WTC11 (cell line): ENCODE measurements at regions not wholly inside any gene's neighbourhood (a gene's known extent, or its start where the extent isn't known, plus 50 kb on each side); places are given as distances from the start of the nearest gene placed in this dataset.

Source experiments
- ATAC-seq: fragments of 200-7000 bp; cut with Tn5 transposase; 2 replicates; pipeline ENCODE4 v1.10.0; 2021; ENCODE audit warnings: mild to moderate bottlenecking, moderate library complexity
- CTCF ChIA-PET: fragments of 300-600 bp; sonication (Branson Sonifier 250); formaldehyde crosslinking; loops from one replicate; lab custom pipeline; 2021; ENCODE audit warnings: antibody characterized with exemption; lab: Charles Lee
- POLR2A ChIA-PET: fragments of 350-600 bp; sonication (Branson Sonifier 250); formaldehyde crosslinking; loops from one replicate; lab custom pipeline; 2021; ENCODE audit warnings: antibody characterized with exemption; lab: Charles Lee
- DNase-seq: peaks from one replicate; pipeline ENCODE4 v3.0.0; 2021; ENCODE audit warnings: low spot score
- H3K27ac Mint-ChIP-seq: 2 replicates; pipeline ENCODE4 v1.8.0; 2021; ENCODE audit warnings: mixed read lengths
- H3K27me3 Mint-ChIP-seq: 2 replicates; pipeline ENCODE4 v1.8.0; 2021; ENCODE audit warnings: low read depth, mild to moderate bottlenecking, moderate library complexity, mixed read lengths
- H3K36me3 Mint-ChIP-seq: 2 replicates; pipeline ENCODE4 v1.8.0; 2021; ENCODE audit warnings: mixed read lengths
- H3K4me1 Mint-ChIP-seq: 2 replicates; pipeline ENCODE4 v1.8.0; 2022; ENCODE audit warnings: mixed read lengths
- H3K4me3 Mint-ChIP-seq: 2 replicates; pipeline ENCODE4 v1.8.0; 2021; ENCODE audit warnings: mild to moderate bottlenecking, moderate library complexity, mixed read lengths
- H3K9me3 Mint-ChIP-seq: 2 replicates; pipeline ENCODE4 v1.8.0; 2021; ENCODE audit warnings: mixed read lengths
- ATF1 ChIP-seq: sonication (generic); formaldehyde crosslinking; IDR thresholded peaks from 2 replicates; pipeline ENCODE4 v1.8.1; 2023; ENCODE audit warnings: mild to moderate bottlenecking, moderate library complexity, missing genetic modification reagents
- NR1H2 ChIP-seq: sonication (generic); formaldehyde crosslinking; IDR thresholded peaks from 2 replicates; pipeline ENCODE4 v1.9.0; 2021; ENCODE audit warnings: mild to moderate bottlenecking, moderate library complexity, missing genetic modification reagents
- PRRX2 ChIP-seq: fragments of 250-450 bp; sonication (Bioruptor Pico); IDR thresholded peaks from 2 replicates; pipeline ENCODE4 v1.8.0; 2021; ENCODE audit warnings: mild to moderate bottlenecking
- SMAD4 ChIP-seq: sonication (generic); formaldehyde crosslinking; IDR thresholded peaks from 2 replicates; pipeline ENCODE4 v1.8.0; 2022; ENCODE audit warnings: mild to moderate bottlenecking, missing genetic modification reagents
- TP53 ChIP-seq: sonication (generic); formaldehyde crosslinking; IDR thresholded peaks from 2 replicates; pipeline ENCODE4 v1.8.1; 2023; ENCODE audit warnings: mild to moderate bottlenecking, missing genetic modification reagents
- TF ChIP-seq, protein P1 (sequence below): fragments of 250-450 bp; sonication (Bioruptor Pico); IDR thresholded peaks from 2 replicates; pipeline ENCODE4 v1.9.0; 2021; ENCODE audit warnings: mild to moderate bottlenecking, borderline replicate concordance
- TF ChIP-seq, protein P2 (sequence below): fragments of 250-450 bp; sonication (Bioruptor Pico); IDR thresholded peaks from 2 replicates; pipeline ENCODE4 v1.9.0; 2021; ENCODE audit warnings: moderate library complexity, mild to moderate bottlenecking, inconsistent platforms, borderline replicate concordance
- TF ChIP-seq, protein P3 (sequence below): sonication (generic); formaldehyde crosslinking; IDR thresholded peaks from 2 replicates; pipeline ENCODE4 v1.8.0; 2022; ENCODE audit warnings: missing genetic modification reagents
- TF ChIP-seq, protein P4 (sequence below): fragments of 200-600 bp; IDR thresholded peaks from 2 replicates; pipeline ENCODE4 v1.8.0; 2022; ENCODE audit warnings: antibody characterized with exemption
- TF ChIP-seq, protein P5 (sequence below): sonication (generic); formaldehyde crosslinking; IDR thresholded peaks from 2 replicates; pipeline ENCODE4 v1.8.0; 2022; ENCODE audit warnings: mild to moderate bottlenecking, missing genetic modification reagents
- TF ChIP-seq, protein P6 (sequence below): sonication (generic); formaldehyde crosslinking; IDR thresholded peaks from 2 replicates; pipeline ENCODE4 v1.8.1; 2022; ENCODE audit warnings: missing genetic modification reagents, borderline replicate concordance

DNA sequence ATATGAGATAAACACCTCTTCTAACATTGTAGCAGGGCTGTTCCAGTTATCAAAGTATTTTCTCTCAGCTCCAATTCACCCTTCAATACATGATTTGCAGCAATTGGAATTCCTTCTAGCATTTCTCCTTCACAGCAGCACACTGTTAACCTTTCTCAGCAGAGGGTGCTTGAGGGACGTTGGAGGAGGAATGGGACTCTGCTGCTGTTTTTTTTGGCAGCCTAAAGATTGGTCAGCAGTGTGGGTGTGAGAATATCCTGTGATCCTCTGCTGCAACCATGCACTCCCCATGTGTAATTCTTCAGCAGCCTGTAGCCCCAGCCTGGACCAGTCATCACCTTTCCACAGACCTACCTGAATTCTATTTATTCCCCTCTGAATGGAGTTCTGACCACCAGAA lies 1708.9 kb upstream of the CELF4 start (continued):
- TF ChIP-seq, protein P1, sequence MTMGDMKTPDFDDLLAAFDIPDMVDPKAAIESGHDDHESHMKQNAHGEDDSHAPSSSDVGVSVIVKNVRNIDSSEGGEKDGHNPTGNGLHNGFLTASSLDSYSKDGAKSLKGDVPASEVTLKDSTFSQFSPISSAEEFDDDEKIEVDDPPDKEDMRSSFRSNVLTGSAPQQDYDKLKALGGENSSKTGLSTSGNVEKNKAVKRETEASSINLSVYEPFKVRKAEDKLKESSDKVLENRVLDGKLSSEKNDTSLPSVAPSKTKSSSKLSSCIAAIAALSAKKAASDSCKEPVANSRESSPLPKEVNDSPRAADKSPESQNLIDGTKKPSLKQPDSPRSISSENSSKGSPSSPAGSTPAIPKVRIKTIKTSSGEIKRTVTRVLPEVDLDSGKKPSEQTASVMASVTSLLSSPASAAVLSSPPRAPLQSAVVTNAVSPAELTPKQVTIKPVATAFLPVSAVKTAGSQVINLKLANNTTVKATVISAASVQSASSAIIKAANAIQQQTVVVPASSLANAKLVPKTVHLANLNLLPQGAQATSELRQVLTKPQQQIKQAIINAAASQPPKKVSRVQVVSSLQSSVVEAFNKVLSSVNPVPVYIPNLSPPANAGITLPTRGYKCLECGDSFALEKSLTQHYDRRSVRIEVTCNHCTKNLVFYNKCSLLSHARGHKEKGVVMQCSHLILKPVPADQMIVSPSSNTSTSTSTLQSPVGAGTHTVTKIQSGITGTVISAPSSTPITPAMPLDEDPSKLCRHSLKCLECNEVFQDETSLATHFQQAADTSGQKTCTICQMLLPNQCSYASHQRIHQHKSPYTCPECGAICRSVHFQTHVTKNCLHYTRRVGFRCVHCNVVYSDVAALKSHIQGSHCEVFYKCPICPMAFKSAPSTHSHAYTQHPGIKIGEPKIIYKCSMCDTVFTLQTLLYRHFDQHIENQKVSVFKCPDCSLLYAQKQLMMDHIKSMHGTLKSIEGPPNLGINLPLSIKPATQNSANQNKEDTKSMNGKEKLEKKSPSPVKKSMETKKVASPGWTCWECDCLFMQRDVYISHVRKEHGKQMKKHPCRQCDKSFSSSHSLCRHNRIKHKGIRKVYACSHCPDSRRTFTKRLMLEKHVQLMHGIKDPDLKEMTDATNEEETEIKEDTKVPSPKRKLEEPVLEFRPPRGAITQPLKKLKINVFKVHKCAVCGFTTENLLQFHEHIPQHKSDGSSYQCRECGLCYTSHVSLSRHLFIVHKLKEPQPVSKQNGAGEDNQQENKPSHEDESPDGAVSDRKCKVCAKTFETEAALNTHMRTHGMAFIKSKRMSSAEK = no peak
- TF ChIP-seq, protein P2, sequence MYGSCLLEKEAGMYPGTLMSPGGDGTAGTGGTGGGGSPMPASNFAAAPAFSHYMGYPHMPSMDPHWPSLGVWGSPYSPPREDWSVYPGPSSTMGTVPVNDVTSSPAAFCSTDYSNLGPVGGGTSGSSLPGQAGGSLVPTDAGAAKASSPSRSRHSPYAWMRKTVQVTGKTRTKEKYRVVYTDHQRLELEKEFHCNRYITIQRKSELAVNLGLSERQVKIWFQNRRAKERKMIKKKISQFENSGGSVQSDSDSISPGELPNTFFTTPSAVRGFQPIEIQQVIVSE (CRISPR knock-in tag) = no peak

DNA sequence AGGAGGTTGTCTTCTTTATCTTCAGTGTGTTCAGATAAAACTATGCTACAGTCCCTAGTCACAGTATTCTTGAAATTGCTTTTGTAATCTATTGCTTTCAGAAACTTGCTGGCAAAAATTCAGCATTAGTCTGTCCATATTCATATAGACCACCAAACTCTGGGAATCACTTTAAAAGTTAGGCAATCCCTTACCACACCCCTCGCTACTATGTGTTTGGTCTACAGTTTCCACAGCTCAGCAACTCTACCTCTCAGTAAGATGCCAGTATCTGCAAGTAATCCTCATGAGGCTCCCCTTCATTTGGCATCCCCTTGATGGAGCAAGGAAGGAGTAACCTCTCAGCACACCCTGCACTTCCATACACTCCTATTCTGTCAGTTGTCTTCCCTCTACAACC lies 1706.6 kb upstream of the CELF4 start:
- Mint-ChIP-seq H3K4me3 (no peak overlapping the region), H3K36me3 (no peaks in the 10 kb centered on the region), H3K27ac (no peak overlapping the region), H3K9me3 (peaks cover 8% of the 10 kb centered on the region; the same call in 1 of the 2 replicates), H3K4me1 (peaks cover 24% of the 10 kb centered on the region), H3K27me3 (no peaks in the 10 kb centered on the region)
- TF ChIP-seq, protein P3, sequence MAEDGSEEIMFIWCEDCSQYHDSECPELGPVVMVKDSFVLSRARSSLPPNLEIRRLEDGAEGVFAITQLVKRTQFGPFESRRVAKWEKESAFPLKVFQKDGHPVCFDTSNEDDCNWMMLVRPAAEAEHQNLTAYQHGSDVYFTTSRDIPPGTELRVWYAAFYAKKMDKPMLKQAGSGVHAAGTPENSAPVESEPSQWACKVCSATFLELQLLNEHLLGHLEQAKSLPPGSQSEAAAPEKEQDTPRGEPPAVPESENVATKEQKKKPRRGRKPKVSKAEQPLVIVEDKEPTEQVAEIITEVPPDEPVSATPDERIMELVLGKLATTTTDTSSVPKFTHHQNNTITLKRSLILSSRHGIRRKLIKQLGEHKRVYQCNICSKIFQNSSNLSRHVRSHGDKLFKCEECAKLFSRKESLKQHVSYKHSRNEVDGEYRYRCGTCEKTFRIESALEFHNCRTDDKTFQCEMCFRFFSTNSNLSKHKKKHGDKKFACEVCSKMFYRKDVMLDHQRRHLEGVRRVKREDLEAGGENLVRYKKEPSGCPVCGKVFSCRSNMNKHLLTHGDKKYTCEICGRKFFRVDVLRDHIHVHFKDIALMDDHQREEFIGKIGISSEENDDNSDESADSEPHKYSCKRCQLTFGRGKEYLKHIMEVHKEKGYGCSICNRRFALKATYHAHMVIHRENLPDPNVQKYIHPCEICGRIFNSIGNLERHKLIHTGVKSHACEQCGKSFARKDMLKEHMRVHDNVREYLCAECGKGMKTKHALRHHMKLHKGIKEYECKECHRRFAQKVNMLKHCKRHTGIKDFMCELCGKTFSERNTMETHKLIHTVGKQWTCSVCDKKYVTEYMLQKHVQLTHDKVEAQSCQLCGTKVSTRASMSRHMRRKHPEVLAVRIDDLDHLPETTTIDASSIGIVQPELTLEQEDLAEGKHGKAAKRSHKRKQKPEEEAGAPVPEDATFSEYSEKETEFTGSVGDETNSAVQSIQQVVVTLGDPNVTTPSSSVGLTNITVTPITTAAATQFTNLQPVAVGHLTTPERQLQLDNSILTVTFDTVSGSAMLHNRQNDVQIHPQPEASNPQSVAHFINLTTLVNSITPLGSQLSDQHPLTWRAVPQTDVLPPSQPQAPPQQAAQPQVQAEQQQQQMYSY (CRISPR knock-in tag) = no peak
- no peak for TF ChIP-seq SMAD4 (CRISPR knock-in tag)
- no peak for TF ChIP-seq PRRX2 (CRISPR knock-in tag)
- TF ChIP-seq, protein P4, sequence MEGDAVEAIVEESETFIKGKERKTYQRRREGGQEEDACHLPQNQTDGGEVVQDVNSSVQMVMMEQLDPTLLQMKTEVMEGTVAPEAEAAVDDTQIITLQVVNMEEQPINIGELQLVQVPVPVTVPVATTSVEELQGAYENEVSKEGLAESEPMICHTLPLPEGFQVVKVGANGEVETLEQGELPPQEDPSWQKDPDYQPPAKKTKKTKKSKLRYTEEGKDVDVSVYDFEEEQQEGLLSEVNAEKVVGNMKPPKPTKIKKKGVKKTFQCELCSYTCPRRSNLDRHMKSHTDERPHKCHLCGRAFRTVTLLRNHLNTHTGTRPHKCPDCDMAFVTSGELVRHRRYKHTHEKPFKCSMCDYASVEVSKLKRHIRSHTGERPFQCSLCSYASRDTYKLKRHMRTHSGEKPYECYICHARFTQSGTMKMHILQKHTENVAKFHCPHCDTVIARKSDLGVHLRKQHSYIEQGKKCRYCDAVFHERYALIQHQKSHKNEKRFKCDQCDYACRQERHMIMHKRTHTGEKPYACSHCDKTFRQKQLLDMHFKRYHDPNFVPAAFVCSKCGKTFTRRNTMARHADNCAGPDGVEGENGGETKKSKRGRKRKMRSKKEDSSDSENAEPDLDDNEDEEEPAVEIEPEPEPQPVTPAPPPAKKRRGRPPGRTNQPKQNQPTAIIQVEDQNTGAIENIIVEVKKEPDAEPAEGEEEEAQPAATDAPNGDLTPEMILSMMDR = no peak
- TF ChIP-seq ATF1 (CRISPR knock-in tag) = no peak
- TF ChIP-seq NR1H2 = no peak
- TF ChIP-seq, protein P5, sequence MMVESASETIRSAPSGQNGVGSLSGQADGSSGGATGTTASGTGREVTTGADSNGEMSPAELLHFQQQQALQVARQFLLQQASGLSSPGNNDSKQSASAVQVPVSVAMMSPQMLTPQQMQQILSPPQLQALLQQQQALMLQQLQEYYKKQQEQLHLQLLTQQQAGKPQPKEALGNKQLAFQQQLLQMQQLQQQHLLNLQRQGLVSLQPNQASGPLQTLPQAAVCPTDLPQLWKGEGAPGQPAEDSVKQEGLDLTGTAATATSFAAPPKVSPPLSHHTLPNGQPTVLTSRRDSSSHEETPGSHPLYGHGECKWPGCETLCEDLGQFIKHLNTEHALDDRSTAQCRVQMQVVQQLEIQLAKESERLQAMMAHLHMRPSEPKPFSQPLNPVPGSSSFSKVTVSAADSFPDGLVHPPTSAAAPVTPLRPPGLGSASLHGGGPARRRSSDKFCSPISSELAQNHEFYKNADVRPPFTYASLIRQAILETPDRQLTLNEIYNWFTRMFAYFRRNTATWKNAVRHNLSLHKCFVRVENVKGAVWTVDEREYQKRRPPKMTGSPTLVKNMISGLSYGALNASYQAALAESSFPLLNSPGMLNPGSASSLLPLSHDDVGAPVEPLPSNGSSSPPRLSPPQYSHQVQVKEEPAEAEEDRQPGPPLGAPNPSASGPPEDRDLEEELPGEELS (CRISPR knock-in tag) = no peak
- TF ChIP-seq, protein P6, sequence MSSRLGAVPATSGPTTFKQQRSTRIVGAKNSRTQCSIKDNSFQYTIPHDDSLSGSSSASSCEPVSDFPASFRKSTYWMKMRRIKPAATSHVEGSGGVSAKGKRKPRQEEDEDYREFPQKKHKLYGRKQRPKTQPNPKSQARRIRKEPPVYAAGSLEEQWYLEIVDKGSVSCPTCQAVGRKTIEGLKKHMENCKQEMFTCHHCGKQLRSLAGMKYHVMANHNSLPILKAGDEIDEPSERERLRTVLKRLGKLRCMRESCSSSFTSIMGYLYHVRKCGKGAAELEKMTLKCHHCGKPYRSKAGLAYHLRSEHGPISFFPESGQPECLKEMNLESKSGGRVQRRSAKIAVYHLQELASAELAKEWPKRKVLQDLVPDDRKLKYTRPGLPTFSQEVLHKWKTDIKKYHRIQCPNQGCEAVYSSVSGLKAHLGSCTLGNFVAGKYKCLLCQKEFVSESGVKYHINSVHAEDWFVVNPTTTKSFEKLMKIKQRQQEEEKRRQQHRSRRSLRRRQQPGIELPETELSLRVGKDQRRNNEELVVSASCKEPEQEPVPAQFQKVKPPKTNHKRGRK (CRISPR knock-in tag) = no peak
- TF ChIP-seq TP53 (CRISPR knock-in tag) = no peak
- ATAC-seq = no peak
- POLR2A ChIA-PET = no interaction called here
- no peak for DNase-seq
- CTCF ChIA-PET = interaction anchor here (0.5 kb wide), 1 partner anchor 240 kb away, joined by 3 read pairs; no protein-coding TSS in a partner anchor
